SK-N-SH (cell line): ENCODE measurements at regions not wholly inside any gene's neighbourhood (a gene's known extent, or its start where the extent isn't known, plus 50 kb on each side); places are given as distances from the start of the nearest gene placed in this dataset.
"Not testable (repeated sequence)": the region's sequence is repeated elsewhere in the genome, so short reads cannot be mapped to it uniquely, and the experiment has no call there.

Experiments
- EP300 ChIP-seq, 2 experiments: IDR thresholded peaks; 2 replicates each; pipeline versions ENCODE4 v1.4.0 to v1.6.1; 2012; ENCODE audit warnings: borderline replicate concordance in 1 of 2, low read depth in 1 of 2, low read length in 1 of 2
- FOXM1 ChIP-seq: IDR thresholded peaks from 2 replicates; pipeline ENCODE4 v1.4.0; 2012; ENCODE audit warnings: low read depth, mild to moderate bottlenecking
- MAX ChIP-seq: IDR thresholded peaks from 2 replicates; pipeline ENCODE4 v1.4.0; 2012; ENCODE audit warnings: low read depth
- MXI1 ChIP-seq: IDR thresholded peaks from 2 replicates; pipeline ENCODE4 v1.6.1; 2012; ENCODE audit warnings: mild to moderate bottlenecking, low read depth, low read length, improper control_type of control experiment
- NFIC ChIP-seq: IDR thresholded peaks from 2 replicates; pipeline ENCODE4 v1.4.0; 2012; ENCODE audit warnings: borderline replicate concordance
- POLR2AphosphoS5 ChIP-seq: IDR thresholded peaks from 2 replicates; pipeline ENCODE4 v1.6.1; 2012; ENCODE audit warnings: low read depth, low read length
- RAD21 ChIP-seq: IDR thresholded peaks from 2 replicates; pipeline ENCODE4 v1.6.1; 2012; ENCODE audit warnings: mild to moderate bottlenecking, low read length
- TAF1 ChIP-seq: IDR thresholded peaks from 2 replicates; pipeline ENCODE4 v1.6.1; 2012; ENCODE audit warnings: low read depth, mild to moderate bottlenecking, low read length, moderate library complexity, borderline replicate concordance
- USF1 ChIP-seq: IDR thresholded peaks from 2 replicates; pipeline ENCODE4 v1.4.0; 2012; ENCODE audit warnings: low read depth, borderline replicate concordance
- YY1 ChIP-seq: IDR thresholded peaks from 2 replicates; pipeline ENCODE4 v1.4.0; 2012; ENCODE audit warnings: low read depth, mild to moderate bottlenecking
- ZBTB33 ChIP-seq: IDR thresholded peaks from 2 replicates; pipeline ENCODE4 v1.4.0; 2012; ENCODE audit warnings: low read depth, borderline replicate concordance
- TF ChIP-seq, protein P1 (sequence below): fragments of 200-600 bp; sonication (generic); IDR thresholded peaks from 2 replicates; pipeline ENCODE4 v1.6.1; 2017; ENCODE audit warnings: antibody characterized with exemption, mild to moderate bottlenecking, moderate library complexity
- TF ChIP-seq, protein P2 (sequence below): IDR thresholded peaks from 2 replicates; pipeline ENCODE4 v1.6.1; 2012; ENCODE audit warnings: mild to moderate bottlenecking, low read depth, low read length, moderate library complexity

- TF ChIP-seq, protein P1, sequence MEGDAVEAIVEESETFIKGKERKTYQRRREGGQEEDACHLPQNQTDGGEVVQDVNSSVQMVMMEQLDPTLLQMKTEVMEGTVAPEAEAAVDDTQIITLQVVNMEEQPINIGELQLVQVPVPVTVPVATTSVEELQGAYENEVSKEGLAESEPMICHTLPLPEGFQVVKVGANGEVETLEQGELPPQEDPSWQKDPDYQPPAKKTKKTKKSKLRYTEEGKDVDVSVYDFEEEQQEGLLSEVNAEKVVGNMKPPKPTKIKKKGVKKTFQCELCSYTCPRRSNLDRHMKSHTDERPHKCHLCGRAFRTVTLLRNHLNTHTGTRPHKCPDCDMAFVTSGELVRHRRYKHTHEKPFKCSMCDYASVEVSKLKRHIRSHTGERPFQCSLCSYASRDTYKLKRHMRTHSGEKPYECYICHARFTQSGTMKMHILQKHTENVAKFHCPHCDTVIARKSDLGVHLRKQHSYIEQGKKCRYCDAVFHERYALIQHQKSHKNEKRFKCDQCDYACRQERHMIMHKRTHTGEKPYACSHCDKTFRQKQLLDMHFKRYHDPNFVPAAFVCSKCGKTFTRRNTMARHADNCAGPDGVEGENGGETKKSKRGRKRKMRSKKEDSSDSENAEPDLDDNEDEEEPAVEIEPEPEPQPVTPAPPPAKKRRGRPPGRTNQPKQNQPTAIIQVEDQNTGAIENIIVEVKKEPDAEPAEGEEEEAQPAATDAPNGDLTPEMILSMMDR, result not testable (repeated sequence)
- not testable (repeated sequence) for TF ChIP-seq MXI1; YY1; USF1; FOXM1; NFIC; ZBTB33; EP300 (IDR thresholded peaks at IDR 0.05; ENCODE audit: borderline replicate concordance in 1 of 2, low read depth in 1 of 2, low read length in 1 of 2); RAD21; MAX; POLR2AphosphoS5; TAF1
- TF ChIP-seq, protein P2, sequence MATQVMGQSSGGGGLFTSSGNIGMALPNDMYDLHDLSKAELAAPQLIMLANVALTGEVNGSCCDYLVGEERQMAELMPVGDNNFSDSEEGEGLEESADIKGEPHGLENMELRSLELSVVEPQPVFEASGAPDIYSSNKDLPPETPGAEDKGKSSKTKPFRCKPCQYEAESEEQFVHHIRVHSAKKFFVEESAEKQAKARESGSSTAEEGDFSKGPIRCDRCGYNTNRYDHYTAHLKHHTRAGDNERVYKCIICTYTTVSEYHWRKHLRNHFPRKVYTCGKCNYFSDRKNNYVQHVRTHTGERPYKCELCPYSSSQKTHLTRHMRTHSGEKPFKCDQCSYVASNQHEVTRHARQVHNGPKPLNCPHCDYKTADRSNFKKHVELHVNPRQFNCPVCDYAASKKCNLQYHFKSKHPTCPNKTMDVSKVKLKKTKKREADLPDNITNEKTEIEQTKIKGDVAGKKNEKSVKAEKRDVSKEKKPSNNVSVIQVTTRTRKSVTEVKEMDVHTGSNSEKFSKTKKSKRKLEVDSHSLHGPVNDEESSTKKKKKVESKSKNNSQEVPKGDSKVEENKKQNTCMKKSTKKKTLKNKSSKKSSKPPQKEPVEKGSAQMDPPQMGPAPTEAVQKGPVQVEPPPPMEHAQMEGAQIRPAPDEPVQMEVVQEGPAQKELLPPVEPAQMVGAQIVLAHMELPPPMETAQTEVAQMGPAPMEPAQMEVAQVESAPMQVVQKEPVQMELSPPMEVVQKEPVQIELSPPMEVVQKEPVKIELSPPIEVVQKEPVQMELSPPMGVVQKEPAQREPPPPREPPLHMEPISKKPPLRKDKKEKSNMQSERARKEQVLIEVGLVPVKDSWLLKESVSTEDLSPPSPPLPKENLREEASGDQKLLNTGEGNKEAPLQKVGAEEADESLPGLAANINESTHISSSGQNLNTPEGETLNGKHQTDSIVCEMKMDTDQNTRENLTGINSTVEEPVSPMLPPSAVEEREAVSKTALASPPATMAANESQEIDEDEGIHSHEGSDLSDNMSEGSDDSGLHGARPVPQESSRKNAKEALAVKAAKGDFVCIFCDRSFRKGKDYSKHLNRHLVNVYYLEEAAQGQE, result not testable (repeated sequence)
These were observed 205.3 kb downstream of the SHOX start for GRCh38 chrX:835857-836256.
